ENCODE measurements at regions not wholly inside any gene's neighbourhood (a gene's known extent, or its start where the extent isn't known, plus 50 kb on each side); places are given as distances from the start of the nearest gene placed in this dataset.

DNA sequence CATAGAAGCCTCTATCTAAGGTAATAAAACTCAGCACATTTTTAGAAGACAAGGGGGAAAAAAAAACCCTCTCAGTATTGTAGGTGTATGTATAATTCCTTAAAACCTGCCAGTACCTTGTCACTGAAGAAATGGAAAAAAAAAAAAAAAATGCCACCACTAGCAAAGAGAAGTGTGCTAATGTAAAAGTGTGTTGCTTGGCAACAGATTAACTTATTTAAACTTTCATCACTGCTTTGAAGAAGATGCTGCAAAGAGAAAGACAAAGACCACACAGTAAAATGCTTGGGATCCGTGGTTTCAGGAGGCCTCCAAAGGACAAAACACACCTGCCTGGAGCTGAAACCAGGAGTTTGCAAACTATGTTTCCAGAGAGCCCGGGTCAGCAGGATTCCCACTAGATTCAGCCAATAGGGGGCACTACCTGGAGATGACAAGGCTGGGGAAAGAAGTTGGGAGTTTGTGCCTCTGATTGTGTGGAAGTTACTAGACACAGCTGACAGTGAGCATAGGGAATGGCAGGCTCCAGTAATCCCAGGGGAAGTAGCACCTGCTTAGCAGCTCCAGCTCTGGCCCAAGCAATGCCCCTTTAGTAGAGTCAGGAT lies 169.1 kb upstream of the TRIB2 start:
- TF ChIP-seq, protein P1, sequence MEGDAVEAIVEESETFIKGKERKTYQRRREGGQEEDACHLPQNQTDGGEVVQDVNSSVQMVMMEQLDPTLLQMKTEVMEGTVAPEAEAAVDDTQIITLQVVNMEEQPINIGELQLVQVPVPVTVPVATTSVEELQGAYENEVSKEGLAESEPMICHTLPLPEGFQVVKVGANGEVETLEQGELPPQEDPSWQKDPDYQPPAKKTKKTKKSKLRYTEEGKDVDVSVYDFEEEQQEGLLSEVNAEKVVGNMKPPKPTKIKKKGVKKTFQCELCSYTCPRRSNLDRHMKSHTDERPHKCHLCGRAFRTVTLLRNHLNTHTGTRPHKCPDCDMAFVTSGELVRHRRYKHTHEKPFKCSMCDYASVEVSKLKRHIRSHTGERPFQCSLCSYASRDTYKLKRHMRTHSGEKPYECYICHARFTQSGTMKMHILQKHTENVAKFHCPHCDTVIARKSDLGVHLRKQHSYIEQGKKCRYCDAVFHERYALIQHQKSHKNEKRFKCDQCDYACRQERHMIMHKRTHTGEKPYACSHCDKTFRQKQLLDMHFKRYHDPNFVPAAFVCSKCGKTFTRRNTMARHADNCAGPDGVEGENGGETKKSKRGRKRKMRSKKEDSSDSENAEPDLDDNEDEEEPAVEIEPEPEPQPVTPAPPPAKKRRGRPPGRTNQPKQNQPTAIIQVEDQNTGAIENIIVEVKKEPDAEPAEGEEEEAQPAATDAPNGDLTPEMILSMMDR (IDR thresholded peaks at IDR 0.05) = no peak
- TF ChIP-seq POLR2A (IDR thresholded peaks at IDR 0.05) = no peak

Data from tibial nerve (tissue), 3 donors.